Suprapubic skin (tissue), 4 donors: ENCODE measurements at regions not wholly inside any gene's neighbourhood (a gene's known extent, or its start where the extent isn't known, plus 50 kb on each side); places are given as distances from the start of the nearest gene placed in this dataset.

ENCODE experiments used
- EP300 ChIP-seq: sonication (generic); formaldehyde crosslinking; IDR thresholded peaks from one replicate; pipeline ENCODE4 v1.6.1; 2017; ENCODE audit warnings: antibody characterized with exemption
- POLR2A ChIP-seq, 2 donors: fragments of 450-650 bp; IDR thresholded peaks; one replicate each; pipeline ENCODE4 v1.6.1; 2017; ENCODE audit warnings: antibody characterized with exemption in 2 of 2, mild to moderate bottlenecking in 2 of 2, moderate library complexity in 2 of 2
- POLR2AphosphoS5 ChIP-seq, 3 donors: sonication (generic); formaldehyde crosslinking; IDR thresholded peaks; one replicate each; pipeline ENCODE4 v1.6.1; 2017; ENCODE audit warnings: antibody characterized with exemption in 3 of 3
- TF ChIP-seq, protein P1 (sequence below), 2 donors: fragments of 200-600 bp in 1 of 2; fragments of 450-650 bp in 1 of 2; sonication (generic) in 1 of 2; IDR thresholded peaks; one replicate each; pipeline ENCODE4 v1.5.1; 2016 to 2019; ENCODE audit warnings: antibody characterized with exemption in 2 of 2, mild to moderate bottlenecking in 1 of 2, moderate library complexity in 1 of 2

DNA sequence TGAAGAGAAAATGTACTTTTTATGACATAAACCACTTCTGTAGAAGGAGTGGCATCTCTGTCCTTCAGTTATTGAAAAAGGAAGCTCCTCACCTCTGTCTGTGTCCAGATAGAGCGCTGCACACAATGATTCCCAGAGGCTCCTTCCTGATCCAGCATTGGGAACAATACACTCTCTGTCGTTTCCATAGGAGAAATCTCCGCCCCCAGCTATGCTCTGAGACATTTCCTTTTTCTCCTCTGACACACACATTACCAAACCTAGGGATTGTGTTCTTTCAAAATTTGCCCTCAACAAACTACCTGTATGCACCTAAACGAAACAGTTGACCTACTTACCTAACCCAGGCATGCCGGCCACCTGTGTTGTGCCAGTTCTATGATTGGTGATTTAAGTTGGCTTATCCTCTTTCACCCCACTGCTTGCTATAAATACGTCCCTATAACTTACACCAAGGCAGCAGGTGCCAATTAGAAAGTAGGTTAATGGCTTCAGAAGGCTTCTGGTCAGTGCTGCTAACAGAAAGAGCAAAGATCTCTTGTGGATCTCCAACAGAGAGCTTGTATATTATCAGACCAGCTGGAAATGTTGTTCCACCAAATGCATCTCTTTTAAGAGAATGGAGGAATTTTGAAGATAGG is 140.1 kb upstream of the JCAD start:
- TF ChIP-seq, protein P1, sequence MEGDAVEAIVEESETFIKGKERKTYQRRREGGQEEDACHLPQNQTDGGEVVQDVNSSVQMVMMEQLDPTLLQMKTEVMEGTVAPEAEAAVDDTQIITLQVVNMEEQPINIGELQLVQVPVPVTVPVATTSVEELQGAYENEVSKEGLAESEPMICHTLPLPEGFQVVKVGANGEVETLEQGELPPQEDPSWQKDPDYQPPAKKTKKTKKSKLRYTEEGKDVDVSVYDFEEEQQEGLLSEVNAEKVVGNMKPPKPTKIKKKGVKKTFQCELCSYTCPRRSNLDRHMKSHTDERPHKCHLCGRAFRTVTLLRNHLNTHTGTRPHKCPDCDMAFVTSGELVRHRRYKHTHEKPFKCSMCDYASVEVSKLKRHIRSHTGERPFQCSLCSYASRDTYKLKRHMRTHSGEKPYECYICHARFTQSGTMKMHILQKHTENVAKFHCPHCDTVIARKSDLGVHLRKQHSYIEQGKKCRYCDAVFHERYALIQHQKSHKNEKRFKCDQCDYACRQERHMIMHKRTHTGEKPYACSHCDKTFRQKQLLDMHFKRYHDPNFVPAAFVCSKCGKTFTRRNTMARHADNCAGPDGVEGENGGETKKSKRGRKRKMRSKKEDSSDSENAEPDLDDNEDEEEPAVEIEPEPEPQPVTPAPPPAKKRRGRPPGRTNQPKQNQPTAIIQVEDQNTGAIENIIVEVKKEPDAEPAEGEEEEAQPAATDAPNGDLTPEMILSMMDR (IDR thresholded peaks at IDR 0.05), result no peak
- TF ChIP-seq POLR2A (IDR thresholded peaks at IDR 0.05) (no peak), EP300 (no peak), POLR2AphosphoS5 (IDR thresholded peaks at IDR 0.05) (no peak)
